Keratinocyte (primary cell): ENCODE measurements at regions not wholly inside any gene's neighbourhood (a gene's known extent, or its start where the extent isn't known, plus 50 kb on each side); places are given as distances from the start of the nearest gene placed in this dataset.

Source experiments
- DNase-seq: peaks from one replicate; pipeline ENCODE4 v3.0.0-alpha.2; 2011; ENCODE audit warnings: low read depth, missing footprints, low spot score
- FAIRE-seq: peaks from 2 replicates; lab custom pipeline; 2011; peaks lifted over from hg19 to GRCh38; lab: Jason Lieb, UNC
- H2AFZ ChIP-seq: 2 replicates; pipeline ENCODE4 v1.6.0; 2012; ENCODE audit warnings: low read length, control low read depth, inconsistent platforms; ENCODE audit not compliant: control insufficient read depth
- H3K27ac ChIP-seq: 2 replicates; pipeline ENCODE4 v1.5.1; 2011; ENCODE audit warnings: low read length; ENCODE audit not compliant: control insufficient read depth, insufficient read depth
- H3K27me3 ChIP-seq: 3 replicates; pipeline ENCODE4 v1.6.0; 2011; ENCODE audit warnings: low read length; ENCODE audit not compliant: control insufficient read depth, insufficient read depth; ENCODE audit errors: extremely low read depth
- H3K36me3 ChIP-seq, 2 experiments: 2 replicates in 1 of 2; 3 replicates in 1 of 2; pipeline ENCODE4 v1.5.1; 2011; ENCODE audit warnings: low read length in 2 of 2, mild to moderate bottlenecking in 1 of 2; ENCODE audit not compliant: control insufficient read depth in 2 of 2, insufficient read depth in 2 of 2; ENCODE audit errors: extremely low read depth in 1 of 2
- H3K4me1 ChIP-seq: 3 replicates; pipeline ENCODE4 v1.5.1; 2011; ENCODE audit warnings: low read length; ENCODE audit not compliant: control insufficient read depth, insufficient read depth; ENCODE audit errors: extremely low read depth
- H3K4me2 ChIP-seq: 3 replicates; pipeline ENCODE4 v1.6.0; 2011; ENCODE audit warnings: low read depth, low read length; ENCODE audit not compliant: control insufficient read depth, insufficient read depth; ENCODE audit errors: extremely low read depth
- H3K4me3 ChIP-seq, 3 experiments: fragments of 200-600 bp in 1 of 3; sonication (generic) in 1 of 3; 2 replicates in 2 of 3; 3 replicates in 1 of 3; pipeline ENCODE4 v1.5.1; 2011 to 2016; ENCODE audit warnings: low read length in 3 of 3, mild to moderate bottlenecking in 3 of 3, control low read depth in 2 of 3, inconsistent platforms in 1 of 3, low read depth in 1 of 3, mixed read lengths in 1 of 3, mixed run types in 1 of 3, moderate library complexity in 1 of 3; ENCODE audit not compliant: control insufficient read depth in 2 of 3, insufficient read depth in 2 of 3; ENCODE audit errors: extremely low read depth in 1 of 3
- H3K79me2 ChIP-seq: 2 replicates; pipeline ENCODE4 v1.6.0; 2012; ENCODE audit warnings: low read length; ENCODE audit not compliant: control insufficient read depth, insufficient read depth
- H3K9ac ChIP-seq: 3 replicates; pipeline ENCODE4 v1.6.0; 2011; ENCODE audit warnings: low read length; ENCODE audit not compliant: control insufficient read depth, insufficient read depth; ENCODE audit errors: extremely low read depth
- H3K9me1 ChIP-seq: 3 replicates; pipeline ENCODE4 v1.6.0; 2011; ENCODE audit warnings: low read length; ENCODE audit not compliant: control insufficient read depth, insufficient read depth; ENCODE audit errors: extremely low read depth
- H3K9me3 ChIP-seq: 2 replicates; pipeline ENCODE4 v1.5.1; 2012; ENCODE audit warnings: low read depth, low read length; ENCODE audit not compliant: control insufficient read depth
- H4K20me1 ChIP-seq: 3 replicates; pipeline ENCODE4 v1.6.0; 2011; ENCODE audit warnings: low read length; ENCODE audit not compliant: control insufficient read depth, insufficient read depth; ENCODE audit errors: extremely low read depth
- EZH2 ChIP-seq: IDR thresholded peaks from one replicate; pipeline ENCODE4 v1.6.1; 2012; ENCODE audit warnings: inconsistent platforms, mild to moderate bottlenecking, low read length, moderate library complexity
- dilution Hi-C: fragments of 300-500 bp; cut with MboI; formaldehyde crosslinking; loops from one replicate; pipeline ENCODE4 v1.7.0; 2020; ENCODE audit warnings: low sequenced_read_pairs; ENCODE audit not compliant: extremely low pct_ligation_motif_present
- TF ChIP-seq, protein P1 (sequence below), 3 experiments: IDR thresholded peaks in 1 of 3; conservative IDR thresholded peaks in 1 of 3; optimal IDR thresholded peaks in 1 of 3; 2 replicates in 2 of 3; 3 replicates in 1 of 3; pipeline versions ENCODE3 to v1.5.1; 2011; ENCODE audit warnings: low read length in 3 of 3, mild to moderate bottlenecking in 3 of 3, moderate library complexity in 2 of 3, control low read depth in 1 of 3, inconsistent platforms in 1 of 3; ENCODE audit not compliant: insufficient read depth in 2 of 3; ENCODE audit errors: extremely low read depth in 1 of 3

GRCh38 chr21:41598561-41599431, 90.8 kb upstream of the TMPRSS2 start:
- Histone ChIP-seq H3K79me2 (no peaks in the 10 kb centered on the region), H2AFZ (no peak overlapping the region), H3K9me1 (no peaks in the 10 kb centered on the region), H3K4me2 (no peak overlapping the region), H3K9ac (no peak overlapping the region), H3K4me1 (peaks cover 5% of the 10 kb centered on the region), H3K4me3 (no peak overlapping the region), H3K9me3 (no peaks in the 10 kb centered on the region), H3K27ac (no peak overlapping the region), H3K27me3 (no peaks in the 10 kb centered on the region), H4K20me1 (no peaks in the 10 kb centered on the region), H3K36me3 (no peaks in the 10 kb centered on the region)
- no peak for TF ChIP-seq EZH2
- TF ChIP-seq, protein P1, sequence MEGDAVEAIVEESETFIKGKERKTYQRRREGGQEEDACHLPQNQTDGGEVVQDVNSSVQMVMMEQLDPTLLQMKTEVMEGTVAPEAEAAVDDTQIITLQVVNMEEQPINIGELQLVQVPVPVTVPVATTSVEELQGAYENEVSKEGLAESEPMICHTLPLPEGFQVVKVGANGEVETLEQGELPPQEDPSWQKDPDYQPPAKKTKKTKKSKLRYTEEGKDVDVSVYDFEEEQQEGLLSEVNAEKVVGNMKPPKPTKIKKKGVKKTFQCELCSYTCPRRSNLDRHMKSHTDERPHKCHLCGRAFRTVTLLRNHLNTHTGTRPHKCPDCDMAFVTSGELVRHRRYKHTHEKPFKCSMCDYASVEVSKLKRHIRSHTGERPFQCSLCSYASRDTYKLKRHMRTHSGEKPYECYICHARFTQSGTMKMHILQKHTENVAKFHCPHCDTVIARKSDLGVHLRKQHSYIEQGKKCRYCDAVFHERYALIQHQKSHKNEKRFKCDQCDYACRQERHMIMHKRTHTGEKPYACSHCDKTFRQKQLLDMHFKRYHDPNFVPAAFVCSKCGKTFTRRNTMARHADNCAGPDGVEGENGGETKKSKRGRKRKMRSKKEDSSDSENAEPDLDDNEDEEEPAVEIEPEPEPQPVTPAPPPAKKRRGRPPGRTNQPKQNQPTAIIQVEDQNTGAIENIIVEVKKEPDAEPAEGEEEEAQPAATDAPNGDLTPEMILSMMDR (optimal IDR thresholded peaks at IDR 0.05 in 1 of 3, IDR thresholded peaks at IDR 0.05 in 1 of 3, conservative IDR thresholded peaks at IDR 0.05 in 1 of 3; ENCODE audit: extremely low read depth in 1 of 3, insufficient read depth in 2 of 3, low read length in 3 of 3), result no peak
- dilution Hi-C loops, result no loop called here
- FAIRE-seq (no peak), DNase-seq (no peak)

GRCh38 chr21:41597811-41598231, 89.9 kb upstream of the TMPRSS2 start:
- Histone ChIP-seq H3K4me2 (no peak overlapping the region), H3K4me1 (peaks cover 5% of the 10 kb centered on the region), H3K9ac (no peak overlapping the region), H3K9me3 (no peaks in the 10 kb centered on the region), H3K4me3 (no peak overlapping the region), H3K27me3 (no peaks in the 10 kb centered on the region), H2AFZ (no peak overlapping the region), H3K36me3 (no peaks in the 10 kb centered on the region), H3K79me2 (no peaks in the 10 kb centered on the region), H3K9me1 (no peaks in the 10 kb centered on the region), H3K27ac (no peak overlapping the region), H4K20me1 (no peaks in the 10 kb centered on the region)
- dilution Hi-C loops, result no loop called here
- TF ChIP-seq, protein P1 (optimal IDR thresholded peaks at IDR 0.05 in 1 of 3, IDR thresholded peaks at IDR 0.05 in 1 of 3, conservative IDR thresholded peaks at IDR 0.05 in 1 of 3; ENCODE audit: extremely low read depth in 1 of 3, insufficient read depth in 2 of 3, low read length in 3 of 3), result no peak
- no peak for TF ChIP-seq EZH2
- no peak for FAIRE-seq
- no peak for DNase-seq
